ENCODE measurements at regions not wholly inside any gene's neighbourhood (a gene's known extent, or its start where the extent isn't known, plus 50 kb on each side); places are given as distances from the start of the nearest gene placed in this dataset.

GRCh38 chr5:124370601-124371000 is 375.8 kb downstream of the ZNF608 start:
- TF ChIP-seq ZFX (IDR thresholded peaks at IDR 0.05) (no peak), CTCF (conservative IDR thresholded peaks at IDR 0.05) (no peak)
